ENCODE measurements at regions not wholly inside any gene's neighbourhood (a gene's known extent, or its start where the extent isn't known, plus 50 kb on each side); places are given as distances from the start of the nearest gene placed in this dataset.

- TF ChIP-seq, protein P1, sequence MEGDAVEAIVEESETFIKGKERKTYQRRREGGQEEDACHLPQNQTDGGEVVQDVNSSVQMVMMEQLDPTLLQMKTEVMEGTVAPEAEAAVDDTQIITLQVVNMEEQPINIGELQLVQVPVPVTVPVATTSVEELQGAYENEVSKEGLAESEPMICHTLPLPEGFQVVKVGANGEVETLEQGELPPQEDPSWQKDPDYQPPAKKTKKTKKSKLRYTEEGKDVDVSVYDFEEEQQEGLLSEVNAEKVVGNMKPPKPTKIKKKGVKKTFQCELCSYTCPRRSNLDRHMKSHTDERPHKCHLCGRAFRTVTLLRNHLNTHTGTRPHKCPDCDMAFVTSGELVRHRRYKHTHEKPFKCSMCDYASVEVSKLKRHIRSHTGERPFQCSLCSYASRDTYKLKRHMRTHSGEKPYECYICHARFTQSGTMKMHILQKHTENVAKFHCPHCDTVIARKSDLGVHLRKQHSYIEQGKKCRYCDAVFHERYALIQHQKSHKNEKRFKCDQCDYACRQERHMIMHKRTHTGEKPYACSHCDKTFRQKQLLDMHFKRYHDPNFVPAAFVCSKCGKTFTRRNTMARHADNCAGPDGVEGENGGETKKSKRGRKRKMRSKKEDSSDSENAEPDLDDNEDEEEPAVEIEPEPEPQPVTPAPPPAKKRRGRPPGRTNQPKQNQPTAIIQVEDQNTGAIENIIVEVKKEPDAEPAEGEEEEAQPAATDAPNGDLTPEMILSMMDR (IDR thresholded peaks at IDR 0.05), result no peak
- TF ChIP-seq POLR2A (IDR thresholded peaks at IDR 0.05), result no peak
- no peak for TF ChIP-seq EP300 (IDR thresholded peaks at IDR 0.05)
Measured at GRCh38 chr16:86224126-86224525, 286.2 kb upstream of the FOXF1 start.

Measured in tibial nerve (tissue), 4 donors.